ENCODE measurements at regions not wholly inside any gene's neighbourhood (a gene's known extent, or its start where the extent isn't known, plus 50 kb on each side); places are given as distances from the start of the nearest gene placed in this dataset.
"Not testable (repeated sequence)": the region's sequence is repeated elsewhere in the genome, so short reads cannot be mapped to it uniquely, and the experiment has no call there.

- DNase-seq = no peak
These were observed 150.2 kb upstream of the TMPRSS15 start for GRCh38 chr21:18553786-18554185.

- not testable (repeated sequence) for DNase-seq
These were observed 164.2 kb upstream of the TMPRSS15 start for GRCh38 chr21:18567770-18568169.

GRCh38 chr21:18588001-18588662 is 184.5 kb upstream of the TMPRSS15 start:
- no peak for DNase-seq

GRCh38 chr21:18601146-18601545 is 197.6 kb upstream of the TMPRSS15 start:
- no peak for DNase-seq

- DNase-seq = no peak
These were observed 199.1 kb upstream of the TMPRSS15 start for GRCh38 chr21:18602711-18603110.

GRCh38 chr21:18603261-18603660 is 199.7 kb upstream of the TMPRSS15 start:
- DNase-seq = no peak

GRCh38 chr21:18603980-18604379 is 200.4 kb upstream of the TMPRSS15 start:
- no peak for DNase-seq

- no peak for DNase-seq
These were observed 204.6 kb upstream of the TMPRSS15 start for GRCh38 chr21:18608226-18608625.

GRCh38 chr21:18614303-18614702 is 210.7 kb upstream of the TMPRSS15 start:
- DNase-seq = no peak

- DNase-seq = no peak
These were observed 213.7 kb upstream of the TMPRSS15 start for GRCh38 chr21:18617291-18617690.

- no peak for DNase-seq
These were observed 216.9 kb upstream of the TMPRSS15 start for GRCh38 chr21:18620436-18620835.

GRCh38 chr21:18622383-18622782 is 218.8 kb upstream of the TMPRSS15 start:
- DNase-seq = no peak

- DNase-seq = no peak
These were observed 226.9 kb upstream of the TMPRSS15 start for GRCh38 chr21:18630446-18630845.

GRCh38 chr21:18636897-18637296 is 233.3 kb upstream of the TMPRSS15 start:
- no peak for DNase-seq

- DNase-seq = no peak
These were observed 242.5 kb upstream of the TMPRSS15 start for GRCh38 chr21:18646116-18646515.

- no peak for DNase-seq
These were observed 252.3 kb upstream of the TMPRSS15 start for GRCh38 chr21:18655931-18656330.

GRCh38 chr21:18661842-18662241 is 258.3 kb upstream of the TMPRSS15 start:
- DNase-seq = no peak

- no peak for DNase-seq
These were observed 260.1 kb upstream of the TMPRSS15 start for GRCh38 chr21:18663663-18664062.

GRCh38 chr21:18666725-18667124 is 263.1 kb upstream of the TMPRSS15 start:
- DNase-seq = no peak

GRCh38 chr21:18673789-18674188 is 270.2 kb upstream of the TMPRSS15 start:
- DNase-seq = no peak

GRCh38 chr21:18677632-18678031 is 274.0 kb upstream of the TMPRSS15 start:
- no peak for DNase-seq

GRCh38 chr21:18705971-18706370 is 302.4 kb upstream of the TMPRSS15 start:
- no peak for DNase-seq

GRCh38 chr21:18711662-18712061 is 308.1 kb upstream of the TMPRSS15 start:
- DNase-seq = no peak

- DNase-seq = no peak
These were observed 312.0 kb upstream of the TMPRSS15 start for GRCh38 chr21:18715606-18716005.

- DNase-seq = no peak
These were observed 313.1 kb upstream of the TMPRSS15 start for GRCh38 chr21:18716578-18717138.

Measured in NCI-H187 (cell line).